Glutamatergic neuron (in vitro differentiated cells): ENCODE measurements at regions not wholly inside any gene's neighbourhood (a gene's known extent, or its start where the extent isn't known, plus 50 kb on each side); places are given as distances from the start of the nearest gene placed in this dataset.
"Not testable (repeated sequence)": the region's sequence is repeated elsewhere in the genome, so short reads cannot be mapped to it uniquely, and the experiment has no call there.

Experiments
- DNase-seq: peaks from one replicate; pipeline ENCODE4 v3.0.0; 2022
- H3K27ac Mint-ChIP-seq: one replicate; pipeline ENCODE4 v1.8.0; 2020; ENCODE audit warnings: mild to moderate bottlenecking, mixed read lengths, inconsistent platforms; ENCODE audit not compliant: unreplicated experiment
- H3K27me3 Mint-ChIP-seq: one replicate; pipeline ENCODE4 v1.8.0; 2020; ENCODE audit warnings: mild to moderate bottlenecking, moderate library complexity, mixed read lengths, inconsistent platforms; ENCODE audit not compliant: unreplicated experiment
- H3K36me3 Mint-ChIP-seq: one replicate; pipeline ENCODE4 v1.8.0; 2020; ENCODE audit warnings: mild to moderate bottlenecking, mixed read lengths, inconsistent platforms; ENCODE audit not compliant: unreplicated experiment
- H3K4me1 Mint-ChIP-seq: one replicate; pipeline ENCODE4 v1.8.0; 2020; ENCODE audit warnings: mild to moderate bottlenecking, low read depth, mixed read lengths, inconsistent platforms; ENCODE audit not compliant: unreplicated experiment
- H3K4me3 Mint-ChIP-seq: one replicate; pipeline ENCODE4 v1.8.0; 2020; ENCODE audit warnings: mild to moderate bottlenecking, mixed read lengths, inconsistent platforms; ENCODE audit not compliant: unreplicated experiment
- H3K9me3 Mint-ChIP-seq: one replicate; pipeline ENCODE4 v1.8.0; 2020; ENCODE audit warnings: mild to moderate bottlenecking, moderate library complexity, mixed read lengths, inconsistent platforms; ENCODE audit not compliant: unreplicated experiment
- CTCF ChIP-seq: fragments of 200-600 bp; sonication (generic); IDR thresholded peaks from one replicate; pipeline ENCODE4 v1.5.0; 2021; ENCODE audit not compliant: partially characterized antibody, unreplicated experiment

- H3K27ac Mint-ChIP-seq, result no peak overlapping the region
- H3K27me3 Mint-ChIP-seq, result no peaks in the 10 kb centered on the region
- H3K9me3 Mint-ChIP-seq, result no peaks in the 10 kb centered on the region
- no peak for DNase-seq
- no peak overlapping the region for H3K4me3 Mint-ChIP-seq
- H3K36me3 Mint-ChIP-seq, result no peaks in the 10 kb centered on the region
- TF ChIP-seq CTCF, result no peak
- no peaks in the 10 kb centered on the region for H3K4me1 Mint-ChIP-seq
Measured at GRCh38 chr3:3984053-3984452, 184.8 kb downstream of the LRRN1 start.

- H3K27ac Mint-ChIP-seq, result no peak overlapping the region
- peaks cover 2% of the 10 kb centered on the region for H3K27me3 Mint-ChIP-seq
- no peaks in the 10 kb centered on the region for H3K4me1 Mint-ChIP-seq
- no peak for TF ChIP-seq CTCF
- no peak for DNase-seq
- H3K36me3 Mint-ChIP-seq, result peaks cover 10% of the 10 kb centered on the region
- no peak overlapping the region for H3K4me3 Mint-ChIP-seq
- H3K9me3 Mint-ChIP-seq, result peaks cover 2% of the 10 kb centered on the region
Measured at GRCh38 chr3:3991598-3991997, 192.4 kb downstream of the LRRN1 start.

- no peak overlapping the region for H3K27ac Mint-ChIP-seq
- H3K9me3 Mint-ChIP-seq, result peaks cover 2% of the 10 kb centered on the region
- peaks cover 10% of the 10 kb centered on the region for H3K36me3 Mint-ChIP-seq
- peaks cover 2% of the 10 kb centered on the region for H3K27me3 Mint-ChIP-seq
- no peak for DNase-seq
- H3K4me1 Mint-ChIP-seq, result no peaks in the 10 kb centered on the region
- TF ChIP-seq CTCF, result no peak
- H3K4me3 Mint-ChIP-seq, result no peak overlapping the region
Measured at GRCh38 chr3:3992312-3992874, 193.2 kb downstream of the LRRN1 start.

- H3K4me1 Mint-ChIP-seq, result peaks cover 13% of the 10 kb centered on the region
- H3K9me3 Mint-ChIP-seq, result peaks cover 7% of the 10 kb centered on the region
- peaks cover 14% of the 10 kb centered on the region for H3K36me3 Mint-ChIP-seq
- DNase-seq, result no peak
- no peak overlapping the region for H3K27ac Mint-ChIP-seq
- H3K4me3 Mint-ChIP-seq, result no peak overlapping the region
- peak; percentile 70 for TF ChIP-seq CTCF
- H3K27me3 Mint-ChIP-seq, result peaks cover 3% of the 10 kb centered on the region
Measured at GRCh38 chr3:3998140-3998922, 199.1 kb downstream of the LRRN1 start.

GRCh38 chr3:3999340-3999739, 200.1 kb downstream of the LRRN1 start:
- H3K27me3 Mint-ChIP-seq, H3K9me3 Mint-ChIP-seq, DNase-seq, H3K27ac Mint-ChIP-seq, H3K4me3 Mint-ChIP-seq: not testable (repeated sequence)
- H3K36me3 Mint-ChIP-seq, result peaks cover 14% of the 10 kb centered on the region
- H3K4me1 Mint-ChIP-seq, result peaks cover 16% of the 10 kb centered on the region
